PC-9 (cell line): ENCODE measurements at regions not wholly inside any gene's neighbourhood (a gene's known extent, or its start where the extent isn't known, plus 50 kb on each side); places are given as distances from the start of the nearest gene placed in this dataset.

ENCODE experiments used
- BruUV-seq: library from RNA; stranded (reverse); fragments of 400-500 nt; replicated peaks from 2 replicates; lab custom pipeline; 2021; lab: Mats Ljungman, UMichigan
- CTCF ChIA-PET: fragments of 300-600 bp; sonication (Branson Sonifier 250); formaldehyde crosslinking; loops from one replicate; lab custom pipeline; 2022; ENCODE audit warnings: antibody characterized with exemption; lab: Charles Lee
- POLR2A ChIA-PET: fragments of 300-600 bp; sonication (Branson Sonifier 250); formaldehyde crosslinking; loops from one replicate; lab custom pipeline; 2022; ENCODE audit warnings: antibody characterized with exemption; ENCODE audit not compliant: unreplicated experiment; lab: Charles Lee
- DNase-seq, 2 experiments: peaks; one replicate each; pipeline versions ENCODE4 v3.0.0 to v3.0.0-alpha.2; 2015 to 2022; ENCODE audit warnings: mixed read lengths in 1 of 2
- H2AFZ ChIP-seq: fragments of 200-600 bp; sonication (generic); 2 replicates; pipeline ENCODE4 v1.8.1; 2017; ENCODE audit warnings: antibody characterized with exemption
- H3F3A ChIP-seq: fragments of 200-600 bp; sonication (generic); 2 replicates; pipeline ENCODE4 v1.8.1; 2017; ENCODE audit warnings: antibody characterized with exemption, mild to moderate bottlenecking, low read depth; ENCODE audit not compliant: insufficient read depth
- H3K27ac ChIP-seq: fragments of 200-600 bp; sonication (generic); 2 replicates; pipeline ENCODE4 v1.6.1; 2016; ENCODE audit warnings: mixed run types
- H3K27me3 ChIP-seq: fragments of 200-600 bp; sonication (generic); 2 replicates; pipeline ENCODE4 v1.6.1; 2016; ENCODE audit warnings: low read depth, mixed run types; ENCODE audit not compliant: insufficient read depth
- H3K36me3 ChIP-seq: fragments of 200-600 bp; sonication (generic); 2 replicates; pipeline ENCODE4 v1.6.1; 2016; ENCODE audit warnings: low read depth, mixed run types
- H3K4me1 ChIP-seq: fragments of 200-600 bp; sonication (generic); replicated peaks from 2 replicates; pipeline ENCODE4 v1.6.1; 2016; ENCODE audit warnings: mixed run types; ENCODE audit not compliant: insufficient read depth
- H3K4me2 ChIP-seq: fragments of 200-600 bp; sonication (generic); 2 replicates; pipeline ENCODE4 v1.6.1; 2017; ENCODE audit warnings: mixed run types
- H3K4me3 ChIP-seq: fragments of 200-600 bp; sonication (generic); 2 replicates; pipeline ENCODE4 v1.6.1; 2016; ENCODE audit warnings: mixed run types
- H3K79me2 ChIP-seq: fragments of 200-600 bp; sonication (generic); 2 replicates; pipeline ENCODE4 v1.6.1; 2017; ENCODE audit warnings: low read depth, mixed run types
- H3K9me2 ChIP-seq: fragments of 200-600 bp; sonication (generic); 2 replicates; pipeline ENCODE4 v1.8.1; 2017; ENCODE audit warnings: mild to moderate bottlenecking; ENCODE audit not compliant: insufficient read depth
- H3K9me3 ChIP-seq: fragments of 200-600 bp; sonication (generic); 2 replicates; pipeline ENCODE4 v1.8.1; 2016; ENCODE audit warnings: low read depth; ENCODE audit not compliant: insufficient read depth
- H4K20me1 ChIP-seq: fragments of 200-600 bp; sonication (generic); 2 replicates; pipeline ENCODE4 v1.8.1; 2017; ENCODE audit not compliant: insufficient read depth
- CTCF ChIP-seq: fragments of 200-600 bp; sonication (generic); conservative IDR thresholded peaks from 2 replicates; pipeline ENCODE4 v1.6.1; 2017; ENCODE audit warnings: mixed run types, antibody characterized with exemption, mild to moderate bottlenecking, moderate library complexity
- EZH2 ChIP-seq: fragments of 200-600 bp; sonication (generic); IDR thresholded peaks from 2 replicates; pipeline ENCODE4 v1.8.0; 2017; ENCODE audit warnings: antibody characterized with exemption, low read depth
- intact Hi-C: fragments of 100-400 bp; cut with micrococcal nuclease; formaldehyde crosslinking; loops from one replicate; pipeline ENCODE4 v1.10.0; 2022; ENCODE audit not compliant: unreplicated experiment

- TF ChIP-seq CTCF (no peak), EZH2 (no peak)
- H4K20me1 ChIP-seq: no peaks in the 10 kb centered on the region
- H3K9me2 ChIP-seq: no peaks in the 10 kb centered on the region
- no peaks in the 10 kb centered on the region for H3K4me1 ChIP-seq
- no peak overlapping the region for H3K4me3 ChIP-seq
- ChIA-PET POLR2A (no interaction called here), CTCF (no interaction called here)
- no peak for DNase-seq
- no peaks in the 10 kb centered on the region for H3K27me3 ChIP-seq
- no peaks in the 10 kb centered on the region for H3K79me2 ChIP-seq
- H3K36me3 ChIP-seq: no peaks in the 10 kb centered on the region
- H2AFZ ChIP-seq: no peak overlapping the region
- BruUV-seq: no TSS peak
- H3K27ac ChIP-seq: no peak overlapping the region
- H3K9me3 ChIP-seq: no peaks in the 10 kb centered on the region
- H3F3A ChIP-seq: no peaks in the 10 kb centered on the region
- no peak overlapping the region for H3K4me2 ChIP-seq
- intact Hi-C loops: no loop called here
Observed at GRCh38 chr4:33134366-33134765, 2414.2 kb downstream of the PCDH7 start.

GRCh38 chr4:33149658-33150524, 2429.7 kb downstream of the PCDH7 start:
- Histone ChIP-seq H3K36me3 (no peaks in the 10 kb centered on the region), H4K20me1 (no peaks in the 10 kb centered on the region), H3K9me2 (no peaks in the 10 kb centered on the region), H2AFZ (no peak overlapping the region), H3K4me3 (no peak overlapping the region), H3K9me3 (no peaks in the 10 kb centered on the region), H3K27ac (no peak overlapping the region), H3F3A (no peaks in the 10 kb centered on the region), H3K27me3 (no peaks in the 10 kb centered on the region), H3K4me1 (no peaks in the 10 kb centered on the region), H3K4me2 (no peak overlapping the region), H3K79me2 (no peaks in the 10 kb centered on the region)
- intact Hi-C loops: no loop called here
- DNase-seq: no peak
- TF ChIP-seq EZH2: no peak
- TF ChIP-seq CTCF: no peak
- POLR2A ChIA-PET: no interaction called here
- no TSS peak for BruUV-seq
- CTCF ChIA-PET: no interaction called here

GRCh38 chr4:33150525-33150910, 2430.3 kb downstream of the PCDH7 start:
- no peaks in the 10 kb centered on the region for H3K79me2 ChIP-seq
- no peak overlapping the region for H2AFZ ChIP-seq
- intact Hi-C loops: no loop called here
- no peak overlapping the region for H3K4me2 ChIP-seq
- H3F3A ChIP-seq: no peaks in the 10 kb centered on the region
- H3K27ac ChIP-seq: no peak overlapping the region
- H3K9me2 ChIP-seq: no peaks in the 10 kb centered on the region
- TF ChIP-seq EZH2: no peak
- TF ChIP-seq CTCF: no peak
- no TSS peak for BruUV-seq
- ChIA-PET POLR2A (no interaction called here), CTCF (no interaction called here)
- H3K36me3 ChIP-seq: no peaks in the 10 kb centered on the region
- H4K20me1 ChIP-seq: no peaks in the 10 kb centered on the region
- no peak overlapping the region for H3K4me3 ChIP-seq
- no peaks in the 10 kb centered on the region for H3K9me3 ChIP-seq
- no peaks in the 10 kb centered on the region for H3K4me1 ChIP-seq
- no peak for DNase-seq
- H3K27me3 ChIP-seq: no peaks in the 10 kb centered on the region
